ENCODE measurements at regions not wholly inside any gene's neighbourhood (a gene's known extent, or its start where the extent isn't known, plus 50 kb on each side); places are given as distances from the start of the nearest gene placed in this dataset.

DNA sequence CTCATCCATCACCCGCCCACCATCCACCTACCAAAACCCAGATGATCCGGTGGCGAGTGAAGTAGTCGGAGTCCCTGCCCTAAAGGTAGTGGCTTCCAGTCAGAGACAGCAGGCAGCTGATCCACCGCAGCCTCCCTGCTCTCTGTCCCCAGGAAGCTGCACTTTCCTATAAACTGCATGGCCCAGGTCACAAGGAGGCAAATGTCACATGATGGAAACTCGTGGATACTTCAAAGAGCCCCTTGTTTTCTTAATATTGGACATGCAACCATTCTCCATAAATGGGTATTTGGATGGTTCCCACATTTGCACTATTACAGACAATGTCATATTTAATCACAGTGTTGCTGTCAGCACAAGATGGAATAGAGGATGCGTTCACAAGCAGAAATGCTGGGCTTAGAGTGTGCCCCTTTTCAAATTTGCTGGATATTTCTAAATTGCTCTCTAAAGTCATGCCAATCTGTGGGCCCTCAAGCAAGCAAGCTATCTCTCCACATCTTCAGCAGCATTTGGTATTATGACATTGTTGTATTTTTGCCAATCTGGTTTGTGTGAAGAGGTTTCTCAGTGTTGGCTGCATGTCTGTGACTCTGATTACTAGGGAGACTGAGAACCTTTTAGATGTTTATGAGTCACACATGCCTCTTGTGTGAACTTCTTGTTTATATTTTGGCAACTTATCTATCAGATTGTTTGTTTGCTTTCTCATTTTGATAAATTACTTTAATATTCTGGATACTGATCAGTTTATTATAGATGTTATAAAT is 822.0 kb downstream of the TNS3 start:
- H3K27ac ChIP-seq (ENCODE audit: poor library complexity, severe bottlenecking) = no peak overlapping the region
- H3K27me3 ChIP-seq (ENCODE audit: insufficient read depth, poor library complexity, severe bottlenecking) = no peaks in the 10 kb centered on the region
- DNase-seq (ENCODE audit: low spot score) (no peak), ATAC-seq (ENCODE audit: low read depth) (no peak)
- H3K4me1 ChIP-seq (ENCODE audit: insufficient read depth, poor library complexity, severe bottlenecking) = peaks cover 25% of the 10 kb centered on the region
- no peak overlapping the region for H3K4me3 ChIP-seq (ENCODE audit: severe bottlenecking)
- H3K9me3 ChIP-seq (ENCODE audit: severe bottlenecking) = no peaks in the 10 kb centered on the region
- H3K36me3 ChIP-seq (ENCODE audit: low read depth) = no peaks in the 10 kb centered on the region
- TF ChIP-seq, protein P1, sequence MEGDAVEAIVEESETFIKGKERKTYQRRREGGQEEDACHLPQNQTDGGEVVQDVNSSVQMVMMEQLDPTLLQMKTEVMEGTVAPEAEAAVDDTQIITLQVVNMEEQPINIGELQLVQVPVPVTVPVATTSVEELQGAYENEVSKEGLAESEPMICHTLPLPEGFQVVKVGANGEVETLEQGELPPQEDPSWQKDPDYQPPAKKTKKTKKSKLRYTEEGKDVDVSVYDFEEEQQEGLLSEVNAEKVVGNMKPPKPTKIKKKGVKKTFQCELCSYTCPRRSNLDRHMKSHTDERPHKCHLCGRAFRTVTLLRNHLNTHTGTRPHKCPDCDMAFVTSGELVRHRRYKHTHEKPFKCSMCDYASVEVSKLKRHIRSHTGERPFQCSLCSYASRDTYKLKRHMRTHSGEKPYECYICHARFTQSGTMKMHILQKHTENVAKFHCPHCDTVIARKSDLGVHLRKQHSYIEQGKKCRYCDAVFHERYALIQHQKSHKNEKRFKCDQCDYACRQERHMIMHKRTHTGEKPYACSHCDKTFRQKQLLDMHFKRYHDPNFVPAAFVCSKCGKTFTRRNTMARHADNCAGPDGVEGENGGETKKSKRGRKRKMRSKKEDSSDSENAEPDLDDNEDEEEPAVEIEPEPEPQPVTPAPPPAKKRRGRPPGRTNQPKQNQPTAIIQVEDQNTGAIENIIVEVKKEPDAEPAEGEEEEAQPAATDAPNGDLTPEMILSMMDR (IDR thresholded peaks at IDR 0.05; ENCODE audit: poor library complexity, severe bottlenecking) = no peak

DNA sequence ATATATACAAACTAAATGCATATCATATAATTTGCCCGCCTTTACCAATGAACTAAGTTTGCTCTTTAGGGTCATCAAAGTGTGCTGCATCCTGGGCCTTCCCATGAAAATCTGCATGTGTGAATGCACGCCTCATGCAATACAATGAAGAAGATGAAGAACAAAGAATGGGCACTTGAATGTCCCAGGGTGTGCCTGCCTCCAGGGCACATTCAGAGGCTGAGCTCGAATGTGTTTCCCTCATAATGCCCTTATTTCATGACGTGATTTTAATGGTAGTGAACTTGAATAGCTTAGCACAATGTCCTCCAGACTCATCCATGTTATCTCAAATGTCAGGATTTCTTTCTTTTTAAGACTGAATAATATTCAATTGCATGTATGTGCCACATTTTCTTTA is 824.9 kb downstream of the TNS3 start:
- H3K27ac ChIP-seq (ENCODE audit: poor library complexity, severe bottlenecking) = no peak overlapping the region
- DNase-seq (ENCODE audit: low spot score) (no peak), ATAC-seq (ENCODE audit: low read depth) (no peak)
- TF ChIP-seq, protein P1 (IDR thresholded peaks at IDR 0.05; ENCODE audit: poor library complexity, severe bottlenecking) = no peak
- no peak overlapping the region for H3K4me3 ChIP-seq (ENCODE audit: severe bottlenecking)
- H3K9me3 ChIP-seq (ENCODE audit: severe bottlenecking) = no peaks in the 10 kb centered on the region
- peaks cover 33% of the 10 kb centered on the region for H3K4me1 ChIP-seq (ENCODE audit: insufficient read depth, poor library complexity, severe bottlenecking)
- H3K36me3 ChIP-seq (ENCODE audit: low read depth) = no peaks in the 10 kb centered on the region
- no peaks in the 10 kb centered on the region for H3K27me3 ChIP-seq (ENCODE audit: insufficient read depth, poor library complexity, severe bottlenecking)

DNA sequence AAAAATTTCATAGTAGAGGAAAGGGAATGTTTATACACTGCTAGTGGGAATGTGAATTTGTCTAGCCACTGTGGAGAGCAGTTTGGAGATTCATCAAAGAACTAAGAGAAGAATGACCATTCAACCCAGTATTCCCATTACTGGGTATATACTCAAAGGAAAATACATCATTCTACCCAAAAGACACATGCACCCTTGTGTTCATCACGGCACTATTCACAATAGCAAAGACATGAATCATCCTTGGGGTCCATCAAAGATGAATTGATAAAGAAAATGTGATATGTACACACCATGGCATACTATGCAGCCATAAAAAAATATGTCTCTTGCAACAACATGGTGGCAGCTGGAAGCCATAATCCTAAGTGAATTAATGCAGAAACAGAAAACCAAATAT is 825.7 kb downstream of the TNS3 start:
- TF ChIP-seq, protein P1 (IDR thresholded peaks at IDR 0.05; ENCODE audit: poor library complexity, severe bottlenecking) = no peak

DNA sequence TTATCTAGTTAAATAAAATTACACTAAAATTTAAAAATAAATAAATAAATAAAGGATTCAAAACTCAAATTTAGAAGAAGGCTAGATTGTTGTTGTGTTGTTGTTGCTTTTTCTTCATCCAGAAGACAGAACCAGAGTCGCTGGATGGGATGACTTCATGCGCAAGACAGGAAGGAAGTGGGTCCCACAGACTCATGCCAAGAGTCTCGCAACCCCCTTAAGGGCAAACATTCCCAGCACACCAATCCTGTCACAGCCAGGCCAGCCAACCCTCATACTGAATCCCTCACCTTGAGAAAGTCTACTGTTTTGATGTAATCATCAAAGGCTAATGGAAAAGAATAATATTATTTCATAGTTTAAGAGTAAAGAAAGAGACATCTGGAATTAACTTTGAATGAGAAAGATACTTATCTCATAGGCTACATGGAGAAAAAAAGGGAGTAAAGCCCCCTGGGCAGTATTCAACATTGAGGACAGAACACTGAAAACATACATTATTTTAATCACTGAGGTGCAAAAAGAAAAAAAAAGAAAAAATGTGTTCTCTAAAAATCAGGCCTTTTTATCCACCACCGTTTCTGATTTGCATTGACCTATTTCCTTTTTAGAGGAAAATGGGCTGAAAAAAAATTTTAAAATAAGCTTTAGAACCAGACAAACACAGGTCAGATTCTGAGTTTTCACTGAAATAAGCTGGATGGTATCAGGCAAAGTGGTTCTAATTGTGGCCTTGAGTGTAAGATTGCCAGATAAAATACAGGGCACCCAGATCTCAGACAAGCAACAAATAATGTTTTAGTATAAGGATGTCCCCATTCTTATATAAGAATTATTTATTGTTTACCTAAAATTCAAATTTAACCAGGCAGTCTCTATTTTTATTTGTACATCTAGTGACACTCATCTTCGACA is 826.5 kb downstream of the TNS3 start:
- Histone ChIP-seq H3K27me3 (ENCODE audit: insufficient read depth, poor library complexity, severe bottlenecking) (no peaks in the 10 kb centered on the region), H3K36me3 (ENCODE audit: low read depth) (no peaks in the 10 kb centered on the region), H3K4me3 (ENCODE audit: severe bottlenecking) (no peak overlapping the region), H3K4me1 (ENCODE audit: insufficient read depth, poor library complexity, severe bottlenecking) (peaks cover 33% of the 10 kb centered on the region), H3K27ac (ENCODE audit: poor library complexity, severe bottlenecking) (peak overlapping the region; percentile 92), H3K9me3 (ENCODE audit: severe bottlenecking) (no peaks in the 10 kb centered on the region)
- ATAC-seq (ENCODE audit: low read depth) (no peak), DNase-seq (ENCODE audit: low spot score) (no peak)
- TF ChIP-seq, protein P1 (IDR thresholded peaks at IDR 0.05; ENCODE audit: poor library complexity, severe bottlenecking) = no peak

More for the DNA sequence above, 825.7 kb downstream of the TNS3 start:
- Histone ChIP-seq H3K27me3 (ENCODE audit: insufficient read depth, poor library complexity, severe bottlenecking) (no peaks in the 10 kb centered on the region), H3K4me1 (ENCODE audit: insufficient read depth, poor library complexity, severe bottlenecking) (peaks cover 33% of the 10 kb centered on the region), H3K4me3 (ENCODE audit: severe bottlenecking) (no peak overlapping the region), H3K36me3 (ENCODE audit: low read depth) (no peaks in the 10 kb centered on the region), H3K27ac (ENCODE audit: poor library complexity, severe bottlenecking) (no peak overlapping the region), H3K9me3 (ENCODE audit: severe bottlenecking) (no peaks in the 10 kb centered on the region)
- no peak for DNase-seq (ENCODE audit: low spot score)
- ATAC-seq (ENCODE audit: low read depth) = no peak
